Stomach (tissue), 8 donors: ENCODE measurements at regions not wholly inside any gene's neighbourhood (a gene's known extent, or its start where the extent isn't known, plus 50 kb on each side); places are given as distances from the start of the nearest gene placed in this dataset.

Experiments
- DNase-seq, 2 donors: peaks; one replicate each; pipeline versions ENCODE4 v3.0.0 to v3.0.0-alpha.2; 2013 to 2019
- H3K27ac ChIP-seq, 5 donors: fragments of 200-600 bp in 4 of 5; sonication (generic) in 4 of 5; one replicate each; pipeline ENCODE4 v1.5.1; 2013 to 2019; ENCODE audit warnings: mild to moderate bottlenecking in 1 of 5, moderate library complexity in 1 of 5
- H3K27me3 ChIP-seq, 3 donors: fragments of 200-600 bp; sonication (generic); one replicate each; pipeline ENCODE4 v1.5.1; 2017 to 2019; ENCODE audit warnings: mixed run types in 1 of 3
- H3K36me3 ChIP-seq, 4 donors: fragments of 200-600 bp; sonication (generic); 1 replicate in 3 of 4; 2 replicates in 1 of 4; pipeline ENCODE4 v1.5.1; 2016 to 2019
- H3K4me1 ChIP-seq, 4 donors: fragments of 200-600 bp; sonication (generic); one replicate each; pipeline ENCODE4 v1.5.1; 2016 to 2019
- H3K4me3 ChIP-seq, 4 donors: fragments of 200-600 bp; sonication (generic) in 3 of 4; one replicate each; pipeline ENCODE4 v1.5.1; 2016 to 2019; ENCODE audit warnings: mild to moderate bottlenecking in 1 of 4
- H3K9me3 ChIP-seq, 4 donors: fragments of 200-600 bp; sonication (generic); one replicate each; pipeline ENCODE4 v1.5.1; 2016 to 2019
- EP300 ChIP-seq: sonication (generic); formaldehyde crosslinking; IDR thresholded peaks from one replicate; pipeline ENCODE4 v1.6.1; 2017; ENCODE audit warnings: antibody characterized with exemption
- POLR2A ChIP-seq, 4 donors: fragments of 450-650 bp; IDR thresholded peaks; one replicate each; pipeline ENCODE4 v1.6.1; 2016; ENCODE audit warnings: antibody characterized with exemption in 4 of 4, control low read depth in 2 of 4, mild to moderate bottlenecking in 1 of 4, moderate library complexity in 1 of 4
- POLR2AphosphoS5 ChIP-seq, 3 donors: sonication (generic); formaldehyde crosslinking; IDR thresholded peaks; one replicate each; pipeline ENCODE4 v1.6.1; 2016; ENCODE audit warnings: antibody characterized with exemption in 3 of 3
- WGBS, 5 donors: extraction: QIAGEN DNeasy Blood & Tissue Kit in 3 of 5; methylation state at CpG; one replicate each; pipeline versions ENCODE4 v1.1.5 to v1.1.7; 2013 to 2018; 5-methylcytosine and 5-hydroxymethylcytosine counted together
- intact Hi-C: fragments of 100-400 bp; cut with DNase I; formaldehyde crosslinking; loops from one replicate; pipeline ENCODE4 v1.15.1; 2023; ENCODE audit warnings: low total_unique reads
- TF ChIP-seq, protein P1 (sequence below), 7 experiments: fragments of 450-650 bp in 4 of 7; fragments of 200-600 bp in 3 of 7; sonication (generic) in 3 of 7; IDR thresholded peaks; one replicate each; pipeline ENCODE4 v1.5.1; 2016 to 2019; ENCODE audit warnings: antibody characterized with exemption in 7 of 7, control low read depth in 2 of 7, mild to moderate bottlenecking in 1 of 7
- donor health status: healthy with polysubstance abuse.
- donor health status: Bipolar disorder and iron deficiency.
- donor health status: healthy.

DNA sequence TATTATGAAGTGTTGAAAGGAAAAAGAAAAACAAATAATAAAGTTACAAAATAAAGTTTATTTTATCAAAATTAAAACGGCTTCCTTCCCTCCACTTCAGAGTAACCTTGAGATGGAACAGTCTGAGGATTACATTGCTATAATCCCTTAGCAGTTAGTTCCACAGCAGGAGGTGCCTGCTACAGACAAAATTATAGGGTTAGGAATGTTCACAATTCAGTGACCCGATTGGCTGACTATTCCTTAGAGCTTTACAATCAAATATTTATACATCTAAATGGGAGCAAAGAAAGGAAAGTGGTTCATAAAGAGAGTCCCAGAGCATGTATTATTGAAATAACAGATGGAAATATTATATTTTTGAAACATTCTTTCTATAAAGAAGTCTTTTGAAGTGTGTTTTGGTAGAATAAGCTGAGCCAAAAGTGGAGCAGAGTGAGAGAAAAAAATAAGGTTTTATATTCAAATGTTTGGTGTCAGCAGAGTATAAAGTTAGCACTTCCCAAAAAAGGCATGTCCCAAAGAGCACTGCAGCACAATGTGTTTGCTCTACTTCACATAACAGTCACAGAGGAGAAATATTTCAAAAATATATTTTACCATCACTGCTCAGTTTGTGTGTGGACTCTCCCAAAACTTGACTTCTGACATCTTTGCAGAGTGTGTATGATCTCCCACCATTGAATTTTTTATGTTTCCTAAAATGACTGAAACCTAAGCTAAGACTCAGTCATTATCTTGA, 71.4 kb upstream of the GORAB start:
- H3K27me3 ChIP-seq: no peaks in the 10 kb centered on the region
- intact Hi-C loops: no loop called here
- H3K4me3 ChIP-seq: no peak overlapping the region
- no peaks in the 10 kb centered on the region for H3K36me3 ChIP-seq
- no peak for TF ChIP-seq EP300
- no peak for DNase-seq
- 51 to 72% (median 62%) methylated on average over 2 of the region's 2 CpGs for WGBS, 5 donors
- no peak overlapping the region for H3K27ac ChIP-seq
- H3K4me1 ChIP-seq: no peaks in the 10 kb centered on the region
- H3K9me3 ChIP-seq: peaks cover 0 to 6% (median 0%) of the 10 kb centered on the region in 4 donors

DNA sequence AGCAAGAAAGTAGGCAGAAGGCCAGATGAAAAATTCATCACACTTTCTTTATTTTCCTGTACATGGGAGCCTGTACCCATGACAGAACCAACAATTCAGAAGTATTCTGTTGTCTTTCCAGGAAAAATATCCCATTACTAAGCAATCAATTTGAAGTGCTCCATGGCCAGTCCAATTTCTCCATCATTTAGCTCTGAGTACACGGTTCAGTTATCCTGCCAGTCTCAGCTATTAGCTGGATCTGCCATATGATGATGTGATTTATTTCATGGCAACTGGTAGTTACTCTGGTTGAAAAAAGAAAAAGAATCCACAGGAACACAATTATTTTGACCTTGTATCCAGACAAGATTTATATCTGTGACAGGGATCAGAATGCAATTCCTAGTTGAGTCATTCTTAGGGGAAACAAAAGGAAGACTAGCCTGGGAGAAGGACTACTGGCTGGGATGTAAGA, 70.6 kb upstream of the GORAB start:
- peaks cover 0 to 6% (median 0%) of the 10 kb centered on the region in 4 donors for H3K9me3 ChIP-seq
- H3K4me1 ChIP-seq: no peaks in the 10 kb centered on the region
- intact Hi-C loops: no loop called here
- H3K4me3 ChIP-seq: no peak overlapping the region
- TF ChIP-seq, protein P1, sequence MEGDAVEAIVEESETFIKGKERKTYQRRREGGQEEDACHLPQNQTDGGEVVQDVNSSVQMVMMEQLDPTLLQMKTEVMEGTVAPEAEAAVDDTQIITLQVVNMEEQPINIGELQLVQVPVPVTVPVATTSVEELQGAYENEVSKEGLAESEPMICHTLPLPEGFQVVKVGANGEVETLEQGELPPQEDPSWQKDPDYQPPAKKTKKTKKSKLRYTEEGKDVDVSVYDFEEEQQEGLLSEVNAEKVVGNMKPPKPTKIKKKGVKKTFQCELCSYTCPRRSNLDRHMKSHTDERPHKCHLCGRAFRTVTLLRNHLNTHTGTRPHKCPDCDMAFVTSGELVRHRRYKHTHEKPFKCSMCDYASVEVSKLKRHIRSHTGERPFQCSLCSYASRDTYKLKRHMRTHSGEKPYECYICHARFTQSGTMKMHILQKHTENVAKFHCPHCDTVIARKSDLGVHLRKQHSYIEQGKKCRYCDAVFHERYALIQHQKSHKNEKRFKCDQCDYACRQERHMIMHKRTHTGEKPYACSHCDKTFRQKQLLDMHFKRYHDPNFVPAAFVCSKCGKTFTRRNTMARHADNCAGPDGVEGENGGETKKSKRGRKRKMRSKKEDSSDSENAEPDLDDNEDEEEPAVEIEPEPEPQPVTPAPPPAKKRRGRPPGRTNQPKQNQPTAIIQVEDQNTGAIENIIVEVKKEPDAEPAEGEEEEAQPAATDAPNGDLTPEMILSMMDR (IDR thresholded peaks at IDR 0.05): no peak
- no peak for TF ChIP-seq EP300
- TF ChIP-seq POLR2AphosphoS5 (IDR thresholded peaks at IDR 0.05): no peak
- no peak for TF ChIP-seq POLR2A (IDR thresholded peaks at IDR 0.05)
- DNase-seq: no peak
- no peaks in the 10 kb centered on the region for H3K36me3 ChIP-seq
- H3K27me3 ChIP-seq: no peaks in the 10 kb centered on the region
- 78 to 90% (median 81%) methylated on average over 1 of the region's 1 CpG for WGBS, 5 donors
- no peak overlapping the region for H3K27ac ChIP-seq

DNA sequence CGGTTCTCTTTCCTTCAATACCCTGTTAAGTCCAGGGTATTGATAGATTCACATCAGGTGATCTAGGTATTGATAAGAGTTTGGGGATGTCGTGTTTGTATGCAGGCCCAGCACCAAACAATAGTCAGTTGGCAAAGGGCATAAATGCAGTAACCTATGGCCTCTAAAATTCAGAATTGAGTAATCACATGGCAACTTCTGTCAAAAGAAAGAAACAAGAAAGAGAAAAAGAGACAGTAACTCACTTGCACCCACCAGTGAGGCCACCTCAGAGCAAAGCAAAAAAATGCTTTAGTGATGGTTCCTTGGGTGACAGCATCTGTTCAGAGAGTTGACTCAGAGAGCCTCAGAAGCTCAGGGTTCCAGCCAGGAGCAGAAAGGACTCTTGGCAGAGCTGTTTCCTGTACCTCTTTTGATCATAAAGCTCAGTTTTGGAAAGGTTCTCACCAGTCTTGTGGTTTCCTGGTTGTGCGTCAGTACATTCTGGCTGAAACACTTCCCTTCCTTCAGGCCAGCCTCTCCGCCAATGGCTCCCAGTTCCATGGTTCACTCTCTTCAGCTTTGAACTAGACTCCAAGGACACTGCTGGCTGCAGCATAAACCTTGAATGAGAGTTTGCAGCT, 70.1 kb upstream of the GORAB start:
- Histone ChIP-seq H3K36me3 (no peaks in the 10 kb centered on the region), H3K4me3 (no peak overlapping the region), H3K9me3 (peaks cover 0 to 6% (median 0%) of the 10 kb centered on the region in 4 donors), H3K27ac (no peak overlapping the region), H3K4me1 (no peaks in the 10 kb centered on the region), H3K27me3 (no peaks in the 10 kb centered on the region)
- WGBS, 5 donors: 72 to 80% (median 74%) methylated on average over 4 of the region's 4 CpGs
- no peak for DNase-seq
- intact Hi-C loops: no loop called here
- TF ChIP-seq POLR2AphosphoS5 (IDR thresholded peaks at IDR 0.05) (no peak), EP300 (no peak), POLR2A (IDR thresholded peaks at IDR 0.05) (no peak)
- TF ChIP-seq, protein P1 (IDR thresholded peaks at IDR 0.05): no peak

DNA sequence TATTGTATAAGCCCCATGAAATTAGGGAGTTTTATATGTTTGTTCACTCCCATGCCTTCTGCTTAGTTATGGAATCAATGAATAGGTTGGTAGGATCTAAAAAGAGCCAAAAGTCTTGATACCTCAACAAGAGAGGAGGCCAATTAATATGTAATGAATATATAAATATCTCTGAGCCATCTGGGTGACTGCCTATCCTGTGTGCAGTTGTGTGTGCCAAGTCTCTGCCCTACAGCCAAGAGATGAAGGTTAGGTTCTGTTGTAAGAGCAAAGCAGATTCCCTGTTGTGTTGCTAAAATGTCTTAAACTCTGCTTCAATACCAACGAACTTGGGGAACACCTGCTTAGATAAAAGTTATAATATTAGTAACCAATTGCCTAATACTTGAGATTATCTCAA, 61.8 kb upstream of the GORAB start:
- DNase-seq: no peak
- intact Hi-C loops: no loop called here
- 38 to 45% (median 41%) methylated on average over 1 of the region's 1 CpG for WGBS, 5 donors

More for the DNA sequence above, 61.8 kb upstream of the GORAB start:
- Histone ChIP-seq H3K36me3 (no peaks in the 10 kb centered on the region), H3K9me3 (no peaks in the 10 kb centered on the region), H3K27ac (no peak overlapping the region), H3K4me1 (no peaks in the 10 kb centered on the region), H3K4me3 (no peak overlapping the region), H3K27me3 (no peaks in the 10 kb centered on the region)
- TF ChIP-seq POLR2A (IDR thresholded peaks at IDR 0.05): no peak
- TF ChIP-seq POLR2AphosphoS5 (IDR thresholded peaks at IDR 0.05): no peak
- no peak for TF ChIP-seq EP300
- TF ChIP-seq, protein P1 (IDR thresholded peaks at IDR 0.05): no peak
